Body of pancreas (tissue), 4 donors: ENCODE measurements at regions not wholly inside any gene's neighbourhood (a gene's known extent, or its start where the extent isn't known, plus 50 kb on each side); places are given as distances from the start of the nearest gene placed in this dataset.

ENCODE experiments used
- ATAC-seq: fragments of 150-250 bp; one replicate; pipeline ENCODE4 v1.9.1; 2016
- DNase-seq, 4 donors: peaks; one replicate each; pipeline ENCODE4 v3.0.0-alpha.2; 2019
- H3K27ac ChIP-seq, 4 donors: fragments of 200-600 bp; sonication (generic); 1 replicate in 3 of 4; 2 replicates in 1 of 4; pipeline versions ENCODE4 v1.5.1 to v1.6.1; 2016 to 2019; ENCODE audit warnings: mild to moderate bottlenecking in 1 of 4, mixed read lengths in 1 of 4, moderate library complexity in 1 of 4
- H3K27me3 ChIP-seq, 2 donors: fragments of 200-600 bp; sonication (generic); one replicate each; pipeline ENCODE4 v1.6.0; 2016; ENCODE audit warnings: mild to moderate bottlenecking in 1 of 2
- H3K36me3 ChIP-seq, 2 donors: fragments of 200-600 bp; sonication (generic); replicated peaks in 1 of 2; 2 replicates each; pipeline ENCODE4 v1.5.1; 2016; ENCODE audit warnings: low read depth in 2 of 2; ENCODE audit not compliant: insufficient read depth in 1 of 2
- H3K4me1 ChIP-seq: fragments of 200-600 bp; sonication (generic); one replicate; pipeline ENCODE4 v1.6.0; 2016
- H3K4me3 ChIP-seq, 2 donors: fragments of 200-600 bp; sonication (generic); 1 replicate in 1 of 2; 2 replicates in 1 of 2; pipeline ENCODE4 v1.5.1; 2016 to 2019
- H3K9me3 ChIP-seq, 3 donors: fragments of 200-600 bp; sonication (generic); 1 replicate in 2 of 3; 2 replicates in 1 of 3; pipeline ENCODE4 v1.5.1; 2016
- CTCF ChIP-seq, 7 experiments: fragments of 450-650 bp in 4 of 7; fragments of 200-600 bp in 3 of 7; sonication (generic) in 3 of 7; IDR thresholded peaks; one replicate each; pipeline ENCODE4 v1.5.1; 2016 to 2019; ENCODE audit warnings: antibody characterized with exemption in 7 of 7
- POLR2A ChIP-seq, 3 donors: fragments of 450-650 bp; IDR thresholded peaks; one replicate each; pipeline ENCODE4 v1.6.1; 2016; ENCODE audit warnings: antibody characterized with exemption in 3 of 3, mild to moderate bottlenecking in 2 of 3
- WGBS, 2 donors: methylation state at CpG; one replicate each; pipeline ENCODE4 v1.1.5; 2017; 5-methylcytosine and 5-hydroxymethylcytosine counted together
- intact Hi-C: fragments of 100-400 bp; cut with DNase I; formaldehyde crosslinking; loops from one replicate; pipeline ENCODE4 v1.15.1; 2023

- H3K4me1 ChIP-seq: peaks cover 7% of the 10 kb centered on the region
- TF ChIP-seq CTCF (IDR thresholded peaks at IDR 0.05) (no peak), POLR2A (IDR thresholded peaks at IDR 0.05) (no peak)
- H3K36me3 ChIP-seq: no peaks in the 10 kb centered on the region
- no peaks in the 10 kb centered on the region for H3K9me3 ChIP-seq
- H3K4me3 ChIP-seq: no peak overlapping the region
- intact Hi-C loops: no loop called here
- 38 to 83% methylated on average over 1 of the region's 1 CpG for WGBS, 2 donors
- H3K27me3 ChIP-seq: no peaks in the 10 kb centered on the region
- H3K27ac ChIP-seq: no peak overlapping the region
- peak in 1 of 4 donors; percentile 7 for DNase-seq
- ATAC-seq: no peak
Observed at GRCh38 chr6:12436683-12437082, 146.5 kb downstream of the EDN1 start.

GRCh38 chr6:12439296-12439695, 149.1 kb downstream of the EDN1 start:
- DNase-seq (no peak), ATAC-seq (no peak)
- Histone ChIP-seq H3K4me3 (no peak overlapping the region), H3K27me3 (no peaks in the 10 kb centered on the region), H3K36me3 (no peaks in the 10 kb centered on the region), H3K4me1 (peaks cover 7% of the 10 kb centered on the region), H3K9me3 (no peaks in the 10 kb centered on the region), H3K27ac (no peak overlapping the region)
- intact Hi-C loops: no loop called here
- TF ChIP-seq POLR2A (IDR thresholded peaks at IDR 0.05): no peak
- no peak for TF ChIP-seq CTCF (IDR thresholded peaks at IDR 0.05)

- WGBS, 2 donors: 83 to 92% methylated on average over 3 of the region's 3 CpGs
- Histone ChIP-seq H3K9me3 (no peaks in the 10 kb centered on the region), H3K4me3 (no peak overlapping the region), H3K4me1 (peaks cover 7% of the 10 kb centered on the region), H3K27ac (no peak overlapping the region), H3K36me3 (no peaks in the 10 kb centered on the region), H3K27me3 (no peaks in the 10 kb centered on the region)
- ATAC-seq (no peak), DNase-seq (no peak)
- intact Hi-C loops: no loop called here
- TF ChIP-seq POLR2A (IDR thresholded peaks at IDR 0.05) (no peak), CTCF (IDR thresholded peaks at IDR 0.05) (no peak)
Observed at GRCh38 chr6:12440981-12441380, 150.8 kb downstream of the EDN1 start.

- Histone ChIP-seq H3K27me3 (no peaks in the 10 kb centered on the region), H3K4me3 (no peak overlapping the region), H3K36me3 (no peaks in the 10 kb centered on the region), H3K4me1 (no peaks in the 10 kb centered on the region), H3K9me3 (no peaks in the 10 kb centered on the region), H3K27ac (no peak overlapping the region)
- ATAC-seq (no peak), DNase-seq (no peak)
- intact Hi-C loops: no loop called here
- no peak for TF ChIP-seq CTCF (IDR thresholded peaks at IDR 0.05)
- no peak for TF ChIP-seq POLR2A (IDR thresholded peaks at IDR 0.05)
- WGBS, 2 donors: 73 to 75% methylated on average over 4 of the region's 4 CpGs
Observed at GRCh38 chr6:12442455-12442854, 152.3 kb downstream of the EDN1 start.

- DNase-seq: no peak
- Histone ChIP-seq H3K9me3 (no peaks in the 10 kb centered on the region), H3K27ac (no peak overlapping the region), H3K36me3 (no peaks in the 10 kb centered on the region), H3K4me1 (no peaks in the 10 kb centered on the region), H3K27me3 (no peaks in the 10 kb centered on the region), H3K4me3 (no peak overlapping the region)
- no peak for ATAC-seq
- 50 to 65% methylated on average over 1 of the region's 1 CpG for WGBS, 2 donors
- intact Hi-C loops: no loop called here
- TF ChIP-seq POLR2A (IDR thresholded peaks at IDR 0.05) (no peak), CTCF (IDR thresholded peaks at IDR 0.05) (no peak)
Observed at GRCh38 chr6:12446394-12446793, 156.2 kb downstream of the EDN1 start.
